NCI-H2227 treated with DMSO at 0.1 percent for 48 hours (cell line): ENCODE measurements at regions not wholly inside any gene's neighbourhood (a gene's known extent, or its start where the extent isn't known, plus 50 kb on each side); places are given as distances from the start of the nearest gene placed in this dataset.

Experiments used
- DNase-seq: peaks from one replicate; lab custom pipeline; 2025; lab: John Stamatoyannopoulos, UW

DNA sequence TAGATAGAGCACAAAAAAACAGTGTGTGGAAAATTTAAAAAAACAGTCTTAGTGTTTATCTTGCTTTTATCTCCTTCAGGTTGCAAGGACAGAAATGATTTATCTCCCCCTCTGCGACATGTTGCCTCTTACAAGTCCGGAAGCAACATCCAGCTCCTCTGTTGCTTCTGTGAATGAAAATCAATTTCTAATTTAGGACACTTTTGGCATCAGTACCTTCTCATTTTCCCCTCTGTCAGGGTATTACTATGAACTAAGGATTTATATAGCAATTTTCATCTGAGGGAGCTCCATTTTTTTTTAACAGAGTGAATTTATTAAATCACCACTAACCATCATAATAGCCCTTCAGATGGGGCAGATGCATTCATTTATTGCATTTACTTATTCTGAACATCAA, 116.6 kb upstream of the PLXNC1 start:
- DNase-seq: peak; percentile 18

DNA sequence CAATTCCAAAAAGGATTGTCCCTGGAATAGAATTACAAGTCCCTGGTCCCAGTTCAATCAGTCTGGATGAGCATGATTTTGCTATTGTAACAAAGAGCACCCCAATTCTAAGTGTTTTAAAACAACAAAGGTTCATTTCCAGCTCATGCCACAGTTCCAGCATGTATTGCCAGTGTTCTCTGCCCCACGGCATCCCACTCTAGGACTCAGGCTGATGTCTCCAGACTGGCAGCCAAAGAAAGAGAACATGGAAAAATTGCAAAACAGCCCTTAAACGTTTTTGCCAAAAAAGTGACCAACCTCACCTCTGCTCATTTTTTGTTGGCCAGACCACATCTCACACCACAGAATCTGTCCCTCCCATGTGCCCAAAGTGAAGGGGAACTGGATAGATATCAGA, 116.0 kb upstream of the PLXNC1 start:
- no peak for DNase-seq

DNA sequence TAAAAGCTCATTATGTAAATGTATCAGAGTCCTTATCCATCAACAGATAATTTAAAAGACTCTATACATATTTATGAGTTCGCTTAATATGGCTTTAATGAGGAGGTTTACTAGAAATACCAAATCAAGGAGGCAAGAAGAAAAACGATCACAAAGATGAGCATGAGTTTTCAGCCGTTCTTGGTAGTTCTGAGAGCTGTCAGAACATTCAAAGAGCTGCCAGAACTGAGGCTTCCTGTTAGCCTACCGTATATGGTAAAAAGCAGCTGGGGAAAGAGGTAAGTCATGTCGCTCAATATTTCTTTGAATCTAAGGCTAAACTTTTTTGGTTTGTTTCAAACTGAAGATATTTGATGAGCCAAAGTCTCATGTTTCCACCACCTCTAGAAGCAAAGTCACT, 115.3 kb upstream of the PLXNC1 start:
- no peak for DNase-seq

DNA sequence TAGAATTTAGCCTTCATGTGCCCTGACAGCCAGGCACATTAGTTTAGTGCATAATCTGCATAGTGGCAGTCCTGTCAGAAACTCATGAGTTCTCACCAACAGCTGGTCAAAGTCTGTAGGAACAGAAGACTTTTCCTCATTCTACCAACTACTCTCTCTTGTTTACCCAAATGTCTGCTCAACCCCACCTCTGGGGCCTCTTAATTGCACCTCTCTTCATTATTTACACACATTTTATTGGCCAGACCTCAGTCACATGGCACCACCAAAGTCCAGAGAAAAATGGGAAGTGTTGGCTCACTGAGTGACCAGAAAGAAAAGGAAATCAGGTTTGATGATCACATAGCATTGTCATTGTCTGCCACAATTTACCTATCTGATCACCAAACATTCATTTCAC, 114.6 kb upstream of the PLXNC1 start:
- DNase-seq: no peak

DNA sequence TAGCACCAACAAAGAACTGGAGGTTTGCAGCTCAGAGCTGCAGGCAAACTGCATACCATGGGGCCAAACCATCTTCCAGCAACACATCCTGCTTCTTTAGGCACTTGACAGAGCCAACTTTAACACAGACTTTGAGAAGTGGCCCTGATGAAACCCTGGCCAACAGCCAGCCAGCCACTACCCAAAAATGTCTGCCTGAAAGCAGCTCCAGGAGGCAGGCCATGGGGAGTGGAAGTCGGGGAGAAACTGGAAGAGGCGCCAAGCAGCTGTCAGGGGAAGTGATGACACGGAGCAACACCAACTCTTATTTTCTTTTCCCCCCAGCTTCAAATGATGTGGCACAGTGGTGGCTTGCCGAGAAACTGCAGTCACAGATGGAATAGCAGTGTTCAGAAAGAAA, 110.9 kb upstream of the PLXNC1 start:
- DNase-seq: no peak

DNA sequence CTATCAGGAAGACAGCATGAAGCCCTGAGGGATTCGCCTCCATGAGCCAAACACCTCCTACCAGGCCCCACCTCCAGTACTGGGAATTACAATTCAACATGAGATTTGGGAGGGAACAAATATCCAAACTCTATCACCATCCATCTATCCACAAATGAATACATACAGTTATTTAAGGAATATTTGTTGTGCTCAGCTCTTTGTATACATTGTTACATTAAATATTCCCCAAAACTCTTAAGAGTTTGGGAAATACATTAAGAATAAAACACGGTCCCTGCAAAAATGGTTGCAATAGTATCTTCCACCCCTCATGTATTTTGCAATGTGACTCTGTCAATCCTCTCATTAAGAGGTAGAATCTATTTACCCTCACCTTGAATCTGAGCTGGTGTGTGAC, 109.8 kb upstream of the PLXNC1 start:
- no peak for DNase-seq

DNA sequence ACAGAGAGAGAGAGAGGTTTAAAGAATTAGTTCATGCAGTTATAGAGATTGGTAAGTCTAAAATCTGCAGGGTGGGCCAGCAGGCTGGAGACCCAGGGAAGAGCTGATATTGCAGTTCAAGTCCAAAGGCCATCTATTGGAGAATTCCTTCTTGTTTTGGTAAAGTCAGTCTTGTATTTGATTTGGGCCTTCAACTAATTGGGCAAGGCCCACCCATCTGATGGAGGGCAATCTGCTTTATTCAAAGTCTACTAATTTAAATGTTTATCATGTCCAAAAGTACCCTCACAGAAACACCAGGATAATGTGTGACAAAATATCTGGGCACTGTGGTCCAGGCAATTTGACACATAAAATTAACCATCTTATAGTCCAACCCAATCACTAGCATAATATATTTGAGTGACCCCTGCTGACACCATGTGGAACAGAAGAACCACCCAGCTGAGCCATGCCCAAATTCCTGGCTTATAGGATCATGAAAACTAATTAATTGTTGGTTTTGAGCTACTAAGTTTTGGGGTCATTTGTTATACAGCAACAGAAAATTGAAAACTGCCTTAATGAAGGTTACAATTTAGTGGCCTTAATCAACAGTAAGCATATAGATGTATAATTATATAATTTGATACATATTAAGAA, 109.1 kb upstream of the PLXNC1 start:
- no peak for DNase-seq

DNA sequence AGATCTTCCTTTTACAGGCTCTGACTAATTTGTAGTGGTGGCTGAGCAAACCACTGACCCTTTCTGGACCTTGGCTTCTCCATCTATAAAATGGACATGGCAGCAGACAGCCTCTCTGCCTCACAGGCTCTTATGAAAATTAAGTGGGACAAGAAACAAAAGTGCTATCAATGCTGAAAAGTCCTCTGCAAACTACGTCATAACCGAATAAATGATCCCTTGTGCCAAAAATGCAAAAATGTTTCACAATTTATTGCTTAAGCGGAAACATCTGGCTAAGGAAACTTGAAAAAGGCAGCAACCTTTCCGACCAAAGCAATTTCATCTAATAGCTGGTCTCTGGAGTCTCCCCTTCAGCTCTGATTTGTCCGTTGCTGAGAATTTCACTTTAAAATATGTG, 108.5 kb upstream of the PLXNC1 start:
- no peak for DNase-seq

DNA sequence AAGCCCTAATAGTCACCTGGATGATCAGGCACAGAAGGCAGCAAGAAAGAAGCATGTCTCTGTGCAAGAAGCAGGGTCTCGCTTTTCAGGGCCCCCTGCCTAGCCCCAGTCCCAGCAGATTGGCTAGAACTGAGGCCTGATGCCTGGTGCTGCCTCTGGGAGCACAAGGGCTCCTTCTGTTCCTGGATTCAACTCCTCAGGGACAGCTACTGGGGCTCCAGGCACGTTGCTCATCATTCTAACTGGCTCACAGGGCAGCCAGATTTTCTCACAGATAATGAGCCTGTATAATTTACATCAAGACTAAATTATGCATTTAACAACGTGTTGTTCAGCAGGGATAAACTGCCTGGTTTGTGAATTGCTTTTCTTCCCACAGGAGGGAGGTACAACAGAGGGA, 106.5 kb upstream of the PLXNC1 start:
- DNase-seq: no peak

DNA sequence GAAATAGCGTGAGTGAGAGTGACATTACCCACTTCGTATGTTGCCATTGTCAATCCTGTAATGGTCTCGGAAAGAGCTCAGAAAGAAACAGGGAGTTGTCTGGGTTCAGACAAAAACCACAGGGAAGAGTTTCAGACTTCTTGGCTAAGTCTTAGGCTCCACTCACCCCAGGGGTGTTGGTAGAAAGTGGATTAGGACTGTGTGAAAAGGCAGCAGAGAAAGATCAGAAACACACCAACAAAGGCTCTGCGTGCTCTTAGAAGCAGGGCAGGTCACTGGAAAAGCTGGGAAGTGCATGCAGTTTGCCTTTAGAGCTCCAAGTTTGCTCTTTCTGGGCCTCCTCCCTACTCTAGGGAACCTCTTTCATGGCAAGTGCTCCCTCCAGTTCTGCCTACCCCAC, 106.1 kb upstream of the PLXNC1 start:
- no peak for DNase-seq

DNA sequence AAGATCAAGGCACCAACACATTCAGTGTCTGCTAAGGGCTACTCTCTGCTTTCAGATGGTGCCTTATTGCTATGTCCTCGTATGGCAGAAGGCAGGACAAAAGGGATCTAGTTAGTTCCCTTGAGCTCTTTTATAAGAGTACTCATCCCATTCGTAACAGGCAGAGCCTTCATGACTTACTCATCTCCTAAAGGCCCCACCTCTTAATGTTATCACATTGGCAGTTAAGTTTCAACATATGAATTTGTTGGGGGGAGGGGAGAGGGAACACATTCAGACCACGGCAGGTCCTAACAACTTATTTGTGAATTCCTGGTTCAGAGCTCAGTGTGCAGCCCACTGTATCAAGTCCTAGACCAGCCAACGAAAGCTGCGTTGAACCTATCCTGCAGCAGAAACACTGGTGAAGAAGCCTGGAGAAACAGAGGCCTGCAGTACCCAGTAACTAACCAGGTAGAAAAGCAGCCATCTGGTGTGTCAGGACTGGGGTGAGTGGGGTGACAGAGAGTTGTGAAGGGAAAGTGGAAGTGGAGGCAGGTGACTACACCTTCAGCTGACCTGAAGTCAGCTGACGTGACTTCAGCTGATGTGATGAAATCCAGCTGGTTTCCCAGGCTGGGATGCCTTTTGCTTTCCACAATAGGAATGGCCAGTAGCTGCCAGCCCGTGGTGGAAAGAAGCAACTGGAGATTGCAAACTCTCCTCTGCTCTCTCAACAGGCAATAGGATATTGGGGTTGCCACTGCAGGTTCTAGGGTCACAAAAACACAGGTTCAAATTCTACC, 101.6 kb upstream of the PLXNC1 start:
- no peak for DNase-seq

DNA sequence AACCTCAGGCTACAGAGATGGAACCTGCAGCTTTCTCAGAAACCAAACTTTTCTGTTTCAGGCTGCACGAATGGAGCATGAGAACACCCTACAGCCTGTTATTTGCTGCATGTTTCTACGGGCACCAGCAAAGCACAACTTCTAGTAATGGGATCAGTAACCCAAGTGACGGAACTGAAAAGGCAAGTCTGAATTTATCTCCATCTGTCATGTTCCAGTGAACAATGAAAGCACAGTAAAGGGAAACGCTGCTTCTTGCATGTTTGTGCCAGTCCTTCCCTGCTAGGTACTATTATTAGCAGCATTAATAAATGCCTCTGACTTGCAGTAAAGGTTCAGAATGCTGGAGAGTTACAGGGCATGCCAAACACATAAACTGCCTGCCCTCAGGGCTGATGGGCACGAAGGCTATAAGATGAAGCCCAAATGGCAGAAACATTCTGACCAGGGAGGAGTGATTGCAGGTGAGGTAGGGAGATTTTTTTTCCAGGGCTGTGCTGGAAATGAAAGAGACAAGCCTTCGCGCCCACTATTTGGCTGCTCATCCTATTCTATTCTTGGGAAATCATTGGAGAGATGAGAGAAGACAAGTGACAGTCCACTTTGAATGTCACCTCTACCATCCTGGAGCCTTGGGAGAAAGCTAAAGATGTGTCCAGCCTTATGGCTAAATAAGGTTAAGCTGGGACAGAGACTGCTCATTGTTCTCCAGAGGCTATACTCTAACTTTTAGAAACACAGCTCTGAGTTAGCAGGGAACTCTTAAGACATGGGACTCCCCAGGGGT, 100.4 kb upstream of the PLXNC1 start:
- DNase-seq: no peak

DNA sequence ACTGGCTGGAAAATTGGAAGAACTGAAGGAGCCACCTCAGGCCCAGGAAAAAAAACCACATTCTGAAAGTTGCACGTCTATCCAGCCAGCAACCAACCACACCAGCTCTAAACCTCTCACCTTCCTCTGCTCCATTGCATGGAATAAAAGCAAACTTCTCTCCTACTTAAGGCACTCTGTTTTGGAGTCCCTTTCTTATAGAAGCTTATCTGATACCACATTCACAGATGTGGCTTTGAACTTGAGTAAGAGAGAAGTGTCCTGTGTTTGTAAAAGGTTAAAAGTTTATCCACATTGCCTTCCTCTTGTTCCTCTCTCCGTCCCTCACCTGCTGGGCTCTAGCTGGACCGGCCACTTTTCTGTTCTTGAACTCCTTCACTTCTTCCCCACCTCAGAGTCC, 99.6 kb upstream of the PLXNC1 start:
- DNase-seq: no peak

DNA sequence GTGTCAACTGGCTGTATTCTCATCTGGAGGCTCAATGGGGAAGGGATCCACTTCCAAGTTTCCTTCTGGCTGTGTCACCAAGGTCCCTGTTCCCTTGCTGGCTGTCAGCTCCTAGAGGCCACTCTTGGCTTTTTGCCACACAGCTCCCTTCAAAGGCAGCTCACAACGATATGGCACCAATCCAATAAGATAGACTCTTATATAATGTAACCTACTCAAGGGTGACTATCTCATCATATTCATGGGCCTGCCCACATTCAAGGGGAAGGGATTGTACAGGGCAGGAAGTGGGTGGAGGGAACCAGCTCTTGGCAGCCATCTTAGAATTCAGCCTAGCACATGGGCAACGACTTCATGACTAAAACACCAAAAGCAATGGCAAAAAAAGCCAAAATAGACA, 98.7 kb upstream of the PLXNC1 start:
- no peak for DNase-seq

DNA sequence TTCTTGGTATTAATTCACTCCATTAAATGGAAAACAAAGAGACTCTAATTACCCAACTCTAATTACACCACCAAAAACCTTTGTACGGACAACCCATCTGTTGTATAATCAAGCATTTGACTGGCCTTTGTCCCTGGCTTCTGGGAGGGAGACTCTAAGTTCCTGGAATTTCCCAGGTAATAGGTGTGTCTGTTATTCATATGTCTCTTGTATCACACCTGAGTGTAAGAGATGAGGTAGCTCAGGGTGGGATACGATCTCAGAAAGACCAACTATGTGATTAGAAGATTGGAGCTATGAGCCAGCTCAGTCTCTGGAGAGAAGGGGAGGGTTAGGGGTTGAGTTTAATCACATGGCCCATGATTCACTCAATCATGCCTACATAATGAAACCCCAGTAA, 94.7 kb upstream of the PLXNC1 start:
- no peak for DNase-seq

DNA sequence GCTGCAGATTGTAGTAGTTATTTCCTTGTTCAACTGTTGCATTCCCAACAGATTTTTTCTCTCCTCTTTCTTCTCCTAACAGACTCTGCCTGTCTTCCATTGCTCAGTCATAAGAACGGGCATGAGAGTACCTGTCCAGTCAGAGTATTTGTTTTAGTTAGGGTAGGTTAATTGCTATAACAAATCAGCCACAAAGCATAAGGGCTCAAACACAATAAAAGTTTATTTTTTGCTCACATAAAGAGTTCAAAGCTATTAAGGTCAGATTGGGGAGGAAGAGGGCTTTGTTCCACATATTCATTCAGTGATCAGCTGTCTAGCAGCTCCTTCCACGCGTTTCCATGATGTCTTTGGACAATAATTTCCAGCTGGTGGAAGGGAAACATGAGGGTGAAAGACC, 92.8 kb upstream of the PLXNC1 start:
- no peak for DNase-seq

DNA sequence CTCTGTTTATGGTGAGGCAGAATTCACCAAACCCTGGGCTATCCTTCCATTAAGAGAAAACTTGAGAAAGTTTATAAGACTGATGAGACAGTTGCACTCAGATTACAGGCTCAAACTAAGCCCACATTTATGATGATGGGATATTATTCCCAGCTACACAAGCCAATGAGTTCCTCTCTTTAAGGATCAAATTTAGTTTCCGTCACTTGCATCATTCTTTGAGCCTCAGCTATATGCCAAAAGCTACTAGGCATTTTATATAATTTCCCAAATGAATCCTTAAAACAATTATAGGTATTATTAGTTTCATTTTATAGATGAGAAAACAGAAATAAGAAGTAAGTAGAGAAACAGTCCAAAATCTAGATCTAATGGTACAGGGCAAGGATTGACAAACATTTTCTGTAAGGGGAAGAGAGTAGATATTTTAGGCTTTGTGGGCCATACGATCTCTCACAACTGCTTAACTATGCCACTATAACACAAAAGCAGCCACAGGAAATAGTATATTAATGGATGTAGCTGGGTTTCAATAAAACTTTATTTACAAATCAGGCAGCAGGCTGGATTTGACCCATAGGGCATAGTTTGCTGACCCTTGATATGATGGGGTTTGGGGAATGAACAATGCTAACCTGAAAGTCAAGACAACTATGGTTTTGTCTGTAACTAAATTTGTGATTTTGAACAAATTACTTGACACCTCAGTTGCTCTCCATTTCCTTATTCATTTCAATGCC, 91.8 kb upstream of the PLXNC1 start:
- no peak for DNase-seq

DNA sequence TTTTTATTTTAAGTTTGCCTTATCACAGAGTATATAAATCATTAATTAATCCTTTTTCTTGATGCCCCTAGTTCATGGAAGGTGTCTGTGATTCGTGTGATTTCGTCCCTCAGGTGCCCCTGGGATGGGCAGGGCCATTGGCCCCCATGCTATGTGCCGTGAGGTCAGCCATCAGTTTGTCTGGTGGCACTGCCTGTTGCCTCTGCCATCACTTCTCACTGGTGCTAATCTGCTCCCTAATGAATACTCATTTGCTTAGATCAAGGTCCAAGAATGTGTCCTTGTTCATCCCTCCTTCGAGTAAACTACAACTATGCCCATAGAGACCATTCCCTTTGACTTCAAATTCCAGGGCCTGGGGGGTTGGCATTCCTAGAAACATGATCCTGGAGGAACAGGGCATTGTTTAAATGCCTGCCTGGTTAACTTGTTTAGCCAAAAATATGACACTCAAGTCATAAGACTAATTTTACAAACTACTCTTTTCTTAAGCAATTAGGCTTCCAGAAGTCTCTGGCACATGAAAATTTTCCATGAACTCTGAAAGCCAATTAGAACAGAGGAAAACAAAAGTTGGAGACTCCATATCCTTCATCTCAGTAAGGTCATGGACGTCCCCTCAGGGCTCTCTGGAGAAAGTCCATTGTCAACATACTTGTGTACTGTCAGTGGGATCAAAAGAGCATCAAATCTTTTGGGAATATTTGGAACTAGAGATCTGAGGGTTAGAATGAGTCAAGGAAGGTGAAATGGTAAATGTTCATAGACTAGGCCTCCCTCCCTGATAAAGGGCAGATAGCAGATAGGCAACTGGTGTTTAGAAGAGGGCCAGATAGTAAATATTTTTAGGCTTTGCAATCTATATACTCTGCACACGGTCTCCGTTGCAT, 90.9 kb upstream of the PLXNC1 start:
- DNase-seq: no peak

DNA sequence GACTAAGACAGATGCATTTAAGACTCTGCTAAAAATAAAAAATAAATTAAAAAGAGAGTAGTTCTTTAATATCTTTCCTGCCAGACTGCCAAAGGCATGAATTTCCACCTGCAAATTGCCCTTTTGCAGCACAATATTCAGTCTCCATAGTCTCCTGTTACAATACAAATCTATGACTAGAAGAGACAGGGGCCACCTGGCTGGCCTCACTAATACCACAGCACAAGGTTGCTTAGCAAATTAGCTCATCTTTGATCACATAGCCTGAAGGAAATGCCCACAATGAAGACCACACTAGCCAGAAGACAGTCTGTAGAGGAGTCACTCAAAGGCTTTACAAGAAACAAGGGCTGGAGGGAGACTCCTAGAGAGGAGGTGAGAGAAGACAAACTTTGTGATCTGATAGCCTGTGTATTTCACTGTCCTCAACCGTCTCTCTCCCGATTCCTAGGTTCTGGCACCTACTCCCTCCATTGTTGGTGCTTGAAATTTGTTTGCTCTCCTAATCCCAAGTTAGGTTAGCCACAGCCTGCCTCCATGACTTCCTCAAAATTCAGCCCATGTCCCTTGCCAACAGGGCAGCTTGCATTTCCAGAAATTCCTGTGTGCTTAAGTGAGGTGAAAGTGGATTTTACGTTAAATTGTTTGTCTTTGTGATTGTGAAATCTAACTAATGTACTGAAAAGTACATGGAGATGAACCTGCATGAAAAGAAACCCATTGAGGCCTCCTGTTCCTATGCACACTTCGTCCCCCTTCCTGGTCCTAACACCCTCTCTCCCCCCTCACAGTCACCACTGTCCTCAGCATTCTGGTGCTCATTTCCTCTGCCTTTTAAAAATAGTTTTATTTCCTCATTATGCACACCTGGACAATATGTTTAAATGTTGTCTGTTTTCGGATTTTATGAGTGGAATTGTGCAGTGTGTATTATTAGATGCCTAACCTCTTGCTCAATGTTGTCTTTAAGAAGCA, 88.7 kb upstream of the PLXNC1 start:
- no peak for DNase-seq

DNA sequence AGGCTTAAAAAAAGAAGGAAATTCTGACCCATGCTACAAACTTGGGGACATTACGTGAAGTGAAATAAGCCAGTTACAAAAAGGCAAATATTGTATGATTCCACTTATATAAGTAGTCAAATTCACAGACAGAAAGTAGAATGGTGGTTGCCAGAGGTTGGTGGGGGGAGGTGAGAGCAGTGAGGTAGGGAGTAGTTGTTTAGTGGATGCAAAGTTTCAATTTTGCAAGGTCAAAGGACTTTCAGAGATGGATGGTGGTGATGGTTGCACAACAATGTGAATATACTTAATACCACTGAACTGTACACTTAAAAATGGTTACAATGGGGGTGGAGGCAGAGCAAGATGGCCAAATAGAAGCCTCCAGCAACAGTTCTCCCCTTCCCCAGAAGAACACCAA, 86.2 kb upstream of the PLXNC1 start:
- no peak for DNase-seq
